Cardiac fibroblast (primary cell): ENCODE measurements at regions not wholly inside any gene's neighbourhood (a gene's known extent, or its start where the extent isn't known, plus 50 kb on each side); places are given as distances from the start of the nearest gene placed in this dataset.
"Not testable (repeated sequence)": the region's sequence is repeated elsewhere in the genome, so short reads cannot be mapped to it uniquely, and the experiment has no call there.

Experiments
- DNase-seq, 2 donors: peaks; one replicate each; pipeline versions ENCODE4 v3.0.0 to v3.0.0-alpha.2; 2010; ENCODE audit warnings: low read depth in 2 of 2
- H3K4me3 ChIP-seq, 2 donors: replicated peaks in 1 of 2; 1 replicate in 1 of 2; 2 replicates in 1 of 2; pipeline ENCODE4 v1.5.1; 2011; ENCODE audit warnings: low read depth in 2 of 2, low read length in 2 of 2, mild to moderate bottlenecking in 2 of 2, moderate library complexity in 1 of 2
- TF ChIP-seq, protein P1 (sequence below): IDR thresholded peaks from one replicate; pipeline ENCODE4 v1.5.1; 2011; ENCODE audit warnings: low read depth, mild to moderate bottlenecking, low read length, inconsistent platforms

DNA sequence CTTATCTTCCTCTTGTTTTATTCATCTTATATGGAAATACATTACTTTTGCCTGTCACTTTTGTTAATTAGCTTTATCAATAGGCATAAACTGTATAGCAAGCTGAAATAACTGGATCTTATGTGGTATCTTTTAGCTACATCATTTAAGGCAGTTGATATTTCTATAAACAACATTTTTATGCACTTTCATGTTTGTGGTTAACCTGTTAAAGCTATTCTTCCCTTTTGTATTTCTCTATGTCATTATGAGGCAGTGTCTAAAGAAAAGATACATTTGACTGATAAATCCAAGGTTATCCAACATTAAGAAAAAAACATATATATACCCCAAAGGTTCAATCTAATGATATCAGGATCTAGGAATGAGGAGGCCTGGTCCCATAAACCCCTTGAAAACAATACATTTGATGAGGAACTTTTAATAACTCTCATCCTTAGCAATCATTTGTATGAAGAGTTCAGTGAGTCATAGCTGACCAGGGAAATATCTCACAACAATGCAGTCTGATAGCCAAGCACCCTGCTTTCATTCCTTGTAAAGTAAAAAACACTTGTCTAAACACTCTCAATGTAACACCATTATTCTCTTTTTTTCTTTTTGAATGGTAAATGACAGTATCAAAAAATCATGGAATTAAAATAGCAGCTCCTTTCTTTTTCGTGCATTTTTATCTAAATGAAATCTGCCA lies 300.9 kb downstream of the NEBL start:
- TF ChIP-seq, protein P1, sequence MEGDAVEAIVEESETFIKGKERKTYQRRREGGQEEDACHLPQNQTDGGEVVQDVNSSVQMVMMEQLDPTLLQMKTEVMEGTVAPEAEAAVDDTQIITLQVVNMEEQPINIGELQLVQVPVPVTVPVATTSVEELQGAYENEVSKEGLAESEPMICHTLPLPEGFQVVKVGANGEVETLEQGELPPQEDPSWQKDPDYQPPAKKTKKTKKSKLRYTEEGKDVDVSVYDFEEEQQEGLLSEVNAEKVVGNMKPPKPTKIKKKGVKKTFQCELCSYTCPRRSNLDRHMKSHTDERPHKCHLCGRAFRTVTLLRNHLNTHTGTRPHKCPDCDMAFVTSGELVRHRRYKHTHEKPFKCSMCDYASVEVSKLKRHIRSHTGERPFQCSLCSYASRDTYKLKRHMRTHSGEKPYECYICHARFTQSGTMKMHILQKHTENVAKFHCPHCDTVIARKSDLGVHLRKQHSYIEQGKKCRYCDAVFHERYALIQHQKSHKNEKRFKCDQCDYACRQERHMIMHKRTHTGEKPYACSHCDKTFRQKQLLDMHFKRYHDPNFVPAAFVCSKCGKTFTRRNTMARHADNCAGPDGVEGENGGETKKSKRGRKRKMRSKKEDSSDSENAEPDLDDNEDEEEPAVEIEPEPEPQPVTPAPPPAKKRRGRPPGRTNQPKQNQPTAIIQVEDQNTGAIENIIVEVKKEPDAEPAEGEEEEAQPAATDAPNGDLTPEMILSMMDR, result no peak
- peak; percentile 29 to 53 for DNase-seq
- H3K4me3 ChIP-seq, result no peak overlapping the region

DNA sequence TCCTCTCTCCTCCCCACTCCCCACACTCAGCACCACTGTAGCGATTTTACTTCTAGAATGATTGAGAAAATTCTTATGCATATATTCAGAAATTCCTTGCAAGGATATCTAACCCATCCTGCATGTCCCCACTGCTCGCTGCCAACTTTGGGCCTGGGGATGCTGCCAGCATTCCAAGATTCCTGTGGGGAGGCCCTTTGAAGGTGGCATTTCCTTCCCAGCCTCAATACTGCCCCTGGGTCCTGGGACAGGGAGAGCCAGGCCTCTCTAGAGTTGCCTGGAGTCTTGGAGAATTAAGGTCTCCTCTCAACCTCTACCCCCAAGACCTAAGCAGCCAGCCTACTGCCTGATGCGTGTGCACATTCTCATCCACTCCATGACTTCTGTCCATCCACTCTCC lies 303.5 kb downstream of the NEBL start:
- peak in 1 of 2 donors; percentile 35 for DNase-seq
- H3K4me3 ChIP-seq, result no peak overlapping the region
- TF ChIP-seq, protein P1, result no peak

DNA sequence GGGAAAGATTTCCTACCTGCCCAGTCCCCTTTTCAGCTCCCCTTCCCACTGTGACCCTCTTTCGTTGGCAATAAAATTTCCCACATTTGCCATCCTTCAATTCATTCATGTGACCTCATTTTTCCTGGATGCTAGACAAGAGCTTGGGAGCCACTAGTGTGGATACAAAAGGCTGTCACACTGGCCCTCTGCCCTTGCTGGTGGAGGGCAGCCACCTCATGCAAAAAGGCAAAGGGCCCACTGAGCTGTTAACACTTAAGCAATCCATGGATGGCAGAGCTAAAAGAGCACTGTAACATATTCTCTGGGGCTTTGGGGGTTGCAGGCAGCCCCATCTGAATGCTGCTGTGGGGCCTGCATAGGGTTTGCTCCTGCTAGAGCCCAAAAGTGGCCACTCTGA lies 315.1 kb downstream of the NEBL start:
- DNase-seq, result no peak
- TF ChIP-seq, protein P1, result no peak
- H3K4me3 ChIP-seq, result no peak overlapping the region

DNA sequence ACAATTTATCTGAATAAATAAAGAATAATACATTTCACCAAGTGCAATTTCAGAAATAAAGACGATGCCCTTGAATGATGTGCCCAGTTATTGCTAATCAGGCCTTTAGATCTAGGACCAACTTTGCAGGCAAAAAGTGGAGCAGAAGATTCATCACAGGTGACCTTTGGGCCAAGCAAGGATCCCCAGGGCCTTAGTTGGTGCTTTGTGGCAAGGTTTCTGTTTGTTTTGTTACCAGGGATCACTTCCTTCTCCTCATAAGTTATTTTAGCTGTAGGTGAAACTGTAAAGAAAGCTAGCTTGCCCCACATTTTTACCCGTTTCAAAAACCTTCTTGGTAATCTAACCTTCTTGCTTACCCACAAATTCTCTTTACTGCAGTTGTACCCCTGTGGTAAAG lies 323.2 kb downstream of the NEBL start:
- TF ChIP-seq, protein P1, result no peak
- no peak for DNase-seq
- H3K4me3 ChIP-seq, result no peak overlapping the region

DNA sequence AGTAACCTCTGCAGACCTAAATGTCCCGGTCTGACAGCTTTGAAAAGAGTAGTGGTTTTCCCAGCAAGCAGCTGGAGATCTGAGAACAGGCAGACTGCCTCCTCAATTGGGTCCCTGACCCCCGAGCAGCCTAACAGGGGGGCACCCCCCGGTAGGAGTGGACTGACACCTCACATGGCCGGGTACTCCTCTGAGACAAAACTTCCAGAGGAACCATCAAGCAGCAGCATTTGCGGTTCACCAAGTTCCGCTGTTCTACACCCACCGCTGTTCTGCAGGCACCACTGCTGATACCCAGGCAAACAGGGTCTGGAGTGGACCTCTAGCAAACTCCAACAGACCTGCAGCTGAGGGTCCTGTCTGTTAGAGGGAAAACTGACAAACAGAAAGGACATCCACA lies 341.1 kb downstream of the NEBL start:
- DNase-seq, H3K4me3 ChIP-seq: not testable (repeated sequence)

DNA sequence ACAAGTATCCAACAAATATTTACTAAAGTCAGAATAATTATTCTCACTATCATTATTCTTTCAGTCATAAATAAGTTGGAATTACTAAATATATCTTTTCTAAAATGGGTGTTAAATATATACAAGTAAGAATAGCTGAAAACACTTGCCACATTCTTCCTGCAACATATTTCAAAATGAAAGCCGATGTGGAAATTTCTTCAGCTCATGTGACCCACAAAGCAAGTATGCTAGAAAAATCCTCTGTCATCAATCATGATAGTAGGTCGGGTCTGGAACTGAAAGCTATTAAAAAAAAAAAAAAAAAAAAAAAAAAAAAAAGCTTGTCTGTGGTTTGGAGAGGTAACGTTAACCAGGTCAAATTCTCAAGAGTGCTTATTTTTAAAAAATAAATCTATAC lies 344.7 kb downstream of the NEBL start:
- no peak for DNase-seq
- TF ChIP-seq, protein P1, result no peak
- no peak overlapping the region for H3K4me3 ChIP-seq

DNA sequence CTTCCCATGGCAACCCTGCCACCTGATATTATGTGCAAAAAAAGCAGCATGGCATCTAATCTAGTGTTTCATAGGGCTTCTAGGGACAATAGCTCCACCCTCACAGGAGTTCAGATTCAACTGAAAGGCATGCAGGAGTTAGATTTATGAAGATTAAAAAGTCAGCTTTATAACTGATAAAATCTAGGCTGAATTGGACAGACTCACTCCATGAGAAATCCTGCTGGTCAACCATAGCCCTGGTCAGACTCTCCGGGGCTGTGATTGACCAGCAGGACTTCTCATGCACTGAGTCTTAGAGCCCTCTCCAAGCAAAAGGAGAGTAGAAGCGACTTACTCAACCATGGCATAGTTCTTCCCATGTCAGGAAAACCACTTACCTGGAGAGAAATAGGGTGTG lies 345.4 kb downstream of the NEBL start:
- no peak for DNase-seq
- TF ChIP-seq, protein P1, result no peak
- H3K4me3 ChIP-seq, result no peak overlapping the region
